C4-2B (cell line): ENCODE measurements at regions not wholly inside any gene's neighbourhood (a gene's known extent, or its start where the extent isn't known, plus 50 kb on each side); places are given as distances from the start of the nearest gene placed in this dataset.

ENCODE experiments used
- CTCF ChIP-seq: fragments of 450-650 bp; conservative IDR thresholded peaks from 2 replicates; pipeline ENCODE4 v1.5.1; 2017; ENCODE audit warnings: mild to moderate bottlenecking
- ZFX ChIP-seq: fragments of 450-650 bp; IDR thresholded peaks from 2 replicates; pipeline ENCODE4 v1.6.1; 2017

GRCh38 chr5:30102185-30102584 lies 1091.3 kb upstream of the CDH6 start:
- no peak for TF ChIP-seq CTCF
- no peak for TF ChIP-seq ZFX
